ENCODE measurements at regions not wholly inside any gene's neighbourhood (a gene's known extent, or its start where the extent isn't known, plus 50 kb on each side); places are given as distances from the start of the nearest gene placed in this dataset.

GRCh38 chr21:14862794-14863720 lies 201.7 kb downstream of the NRIP1 start:
- Histone ChIP-seq H3K36me3 (ENCODE audit: control insufficient read depth, insufficient read depth, low read length) (no peaks in the 10 kb centered on the region), H3K4me3 (replicated peaks; ENCODE audit: low read depth, low read length) (no peak overlapping the region), H3K27me3 (replicated peaks; ENCODE audit: control insufficient read depth, insufficient read depth, low read length) (no peaks in the 10 kb centered on the region)
- TF ChIP-seq CTCF (IDR thresholded peaks at IDR 0.05; ENCODE audit: insufficient read depth, low read length, poor library complexity, severe bottlenecking) = peak; percentile 53
- DNase-seq (ENCODE audit: extremely low read depth, insufficient read length) = no peak

GRCh38 chr21:14858311-14858710 lies 206.5 kb downstream of the NRIP1 start:
- no peaks in the 10 kb centered on the region for H3K36me3 ChIP-seq (ENCODE audit: control insufficient read depth, insufficient read depth, low read length)
- TF ChIP-seq CTCF (IDR thresholded peaks at IDR 0.05; ENCODE audit: insufficient read depth, low read length, poor library complexity, severe bottlenecking) = no peak
- no peaks in the 10 kb centered on the region for H3K27me3 ChIP-seq (replicated peaks; ENCODE audit: control insufficient read depth, insufficient read depth, low read length)
- DNase-seq (ENCODE audit: extremely low read depth, insufficient read length) = no peak
- no peak overlapping the region for H3K4me3 ChIP-seq (replicated peaks; ENCODE audit: low read depth, low read length)

- no peak for TF ChIP-seq CTCF (IDR thresholded peaks at IDR 0.05; ENCODE audit: insufficient read depth, low read length, poor library complexity, severe bottlenecking)
- no peak for DNase-seq (ENCODE audit: extremely low read depth, insufficient read length)
- Histone ChIP-seq H3K36me3 (ENCODE audit: control insufficient read depth, insufficient read depth, low read length) (no peaks in the 10 kb centered on the region), H3K4me3 (replicated peaks; ENCODE audit: low read depth, low read length) (no peak overlapping the region), H3K27me3 (replicated peaks; ENCODE audit: control insufficient read depth, insufficient read depth, low read length) (no peaks in the 10 kb centered on the region)
Observed at GRCh38 chr21:14857529-14857928, 207.3 kb downstream of the NRIP1 start.

GRCh38 chr21:14850394-14850793 lies 214.4 kb downstream of the NRIP1 start:
- Histone ChIP-seq H3K27me3 (replicated peaks; ENCODE audit: control insufficient read depth, insufficient read depth, low read length) (no peaks in the 10 kb centered on the region), H3K4me3 (replicated peaks; ENCODE audit: low read depth, low read length) (no peak overlapping the region), H3K36me3 (ENCODE audit: control insufficient read depth, insufficient read depth, low read length) (no peaks in the 10 kb centered on the region)
- DNase-seq (ENCODE audit: extremely low read depth, insufficient read length) = no peak
- TF ChIP-seq CTCF (IDR thresholded peaks at IDR 0.05; ENCODE audit: insufficient read depth, low read length, poor library complexity, severe bottlenecking) = no peak

GRCh38 chr21:14846621-14847020 lies 218.2 kb downstream of the NRIP1 start:
- H3K4me3 ChIP-seq (replicated peaks; ENCODE audit: low read depth, low read length) = no peak overlapping the region
- no peaks in the 10 kb centered on the region for H3K36me3 ChIP-seq (ENCODE audit: control insufficient read depth, insufficient read depth, low read length)
- H3K27me3 ChIP-seq (replicated peaks; ENCODE audit: control insufficient read depth, insufficient read depth, low read length) = no peaks in the 10 kb centered on the region
- no peak for DNase-seq (ENCODE audit: extremely low read depth, insufficient read length)
- TF ChIP-seq CTCF (IDR thresholded peaks at IDR 0.05; ENCODE audit: insufficient read depth, low read length, poor library complexity, severe bottlenecking) = no peak

All from GM06990 (cell line).